Chondrocyte (in vitro differentiated cells): ENCODE measurements at regions not wholly inside any gene's neighbourhood (a gene's known extent, or its start where the extent isn't known, plus 50 kb on each side); places are given as distances from the start of the nearest gene placed in this dataset.
"Not testable (repeated sequence)": the region's sequence is repeated elsewhere in the genome, so short reads cannot be mapped to it uniquely, and the experiment has no call there.

Experiments used
- DNase-seq: peaks from one replicate; pipeline ENCODE4 v3.0.0; 2021; ENCODE audit warnings: mixed read lengths, low spot score
- H3K27ac Mint-ChIP-seq: one replicate; pipeline ENCODE4 v1.8.0; 2021; ENCODE audit warnings: mild to moderate bottlenecking, moderate library complexity, mixed read lengths; ENCODE audit not compliant: unreplicated experiment
- H3K27me3 Mint-ChIP-seq: 2 replicates; pipeline ENCODE4 v1.8.0; 2021; ENCODE audit warnings: low read depth, mixed read lengths
- H3K36me3 Mint-ChIP-seq: 2 replicates; pipeline ENCODE4 v1.8.0; 2021; ENCODE audit warnings: low read depth, mixed read lengths
- H3K4me1 Mint-ChIP-seq: 2 replicates; pipeline ENCODE4 v1.8.0; 2021; ENCODE audit warnings: low read depth, mild to moderate bottlenecking, mixed read lengths
- H3K4me3 Mint-ChIP-seq: one replicate; pipeline ENCODE4 v1.8.0; 2021; ENCODE audit warnings: mild to moderate bottlenecking, moderate library complexity, mixed read lengths; ENCODE audit not compliant: unreplicated experiment
- H3K9me3 Mint-ChIP-seq: 2 replicates; pipeline ENCODE4 v1.8.0; 2021; ENCODE audit warnings: low read depth, mixed read lengths
- CTCF ChIP-seq: fragments of 200-600 bp; sonication (generic); IDR thresholded peaks from 2 replicates; pipeline ENCODE4 v1.5.0; 2021; ENCODE audit warnings: antibody characterized with exemption, mild to moderate bottlenecking, moderate library complexity

- peaks cover 3% of the 10 kb centered on the region for H3K4me1 Mint-ChIP-seq
- H3K9me3 Mint-ChIP-seq: no peaks in the 10 kb centered on the region
- no peaks in the 10 kb centered on the region for H3K36me3 Mint-ChIP-seq
- no peak overlapping the region for H3K27ac Mint-ChIP-seq
- H3K27me3 Mint-ChIP-seq: peaks cover 2% of the 10 kb centered on the region
- no peak for TF ChIP-seq CTCF
- no peak for DNase-seq
- H3K4me3 Mint-ChIP-seq: no peak overlapping the region
These were observed 92.1 kb downstream of the TMEM18 start for GRCh38 chr2:584863-585823.

DNA sequence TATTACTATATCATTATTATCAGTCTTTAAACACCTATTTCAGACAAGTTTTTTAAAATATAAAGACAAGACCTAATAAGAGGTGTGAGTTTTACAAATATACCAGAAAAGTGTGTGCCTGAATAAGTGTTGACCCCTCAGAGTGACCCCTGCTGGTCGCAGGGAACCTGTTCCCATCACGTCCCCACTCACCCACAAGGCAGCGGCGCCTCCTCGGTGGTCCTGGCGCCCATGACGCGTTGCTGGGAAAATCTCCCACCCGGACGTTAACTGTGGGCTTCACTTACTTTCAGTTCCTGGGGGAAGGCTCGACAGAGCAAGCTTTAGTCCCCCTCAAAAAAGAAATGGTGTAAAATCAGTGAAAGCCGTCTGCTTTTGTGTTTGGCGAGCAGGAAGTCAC, 93.5 kb downstream of the TMEM18 start:
- Mint-ChIP-seq H3K9me3 (no peaks in the 10 kb centered on the region), H3K4me3 (no peak overlapping the region), H3K27me3 (peaks cover 2% of the 10 kb centered on the region)

DNA sequence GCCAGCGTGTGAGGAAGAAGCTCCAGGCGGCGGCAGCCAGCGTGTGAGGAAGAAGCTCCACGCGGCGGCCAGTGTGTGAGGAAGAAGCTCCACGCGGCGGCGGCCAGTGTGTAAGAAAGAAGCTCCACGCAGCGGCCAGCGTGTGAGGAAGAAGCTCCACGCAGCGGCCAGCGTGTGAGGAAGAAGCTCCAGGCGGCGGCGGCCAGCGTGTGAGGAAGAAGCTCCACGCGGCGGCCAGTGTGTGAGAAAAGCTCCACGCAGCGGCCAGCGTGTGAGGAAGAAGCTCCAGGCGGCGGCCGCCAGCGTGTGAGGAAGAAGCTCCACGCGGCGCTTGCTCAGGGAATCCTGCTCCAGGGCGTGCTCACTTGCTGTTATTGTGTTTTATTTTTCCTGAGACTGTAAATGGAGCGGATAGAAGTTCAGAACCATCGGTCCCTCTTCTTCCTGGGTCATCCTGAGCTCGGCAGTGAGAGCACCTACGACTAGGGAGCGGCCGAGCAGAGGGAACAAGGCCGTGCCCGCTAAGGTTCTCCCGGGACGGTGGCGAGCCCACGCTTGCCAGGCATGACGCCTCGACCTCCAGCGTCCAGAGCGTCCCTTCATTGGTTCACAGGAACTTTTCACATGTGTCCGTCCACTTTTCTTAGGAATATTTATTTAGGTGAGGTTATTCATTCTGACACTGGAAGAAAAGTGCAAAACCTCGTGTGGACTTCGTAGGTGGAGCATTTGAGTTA, 94.2 kb downstream of the TMEM18 start:
- no peak for TF ChIP-seq CTCF
- Mint-ChIP-seq H3K27ac (no peak overlapping the region), H3K9me3 (no peaks in the 10 kb centered on the region), H3K4me3 (no peak overlapping the region), H3K27me3 (peaks cover 2% of the 10 kb centered on the region), H3K36me3 (no peaks in the 10 kb centered on the region), H3K4me1 (peaks cover 3% of the 10 kb centered on the region)
- DNase-seq: no peak

More for the DNA sequence above, 93.5 kb downstream of the TMEM18 start:
- peak; percentile 12 for TF ChIP-seq CTCF
- no peak for DNase-seq
- no peak overlapping the region for H3K27ac Mint-ChIP-seq
- H3K4me1 Mint-ChIP-seq: peaks cover 3% of the 10 kb centered on the region
- H3K36me3 Mint-ChIP-seq: no peaks in the 10 kb centered on the region

DNA sequence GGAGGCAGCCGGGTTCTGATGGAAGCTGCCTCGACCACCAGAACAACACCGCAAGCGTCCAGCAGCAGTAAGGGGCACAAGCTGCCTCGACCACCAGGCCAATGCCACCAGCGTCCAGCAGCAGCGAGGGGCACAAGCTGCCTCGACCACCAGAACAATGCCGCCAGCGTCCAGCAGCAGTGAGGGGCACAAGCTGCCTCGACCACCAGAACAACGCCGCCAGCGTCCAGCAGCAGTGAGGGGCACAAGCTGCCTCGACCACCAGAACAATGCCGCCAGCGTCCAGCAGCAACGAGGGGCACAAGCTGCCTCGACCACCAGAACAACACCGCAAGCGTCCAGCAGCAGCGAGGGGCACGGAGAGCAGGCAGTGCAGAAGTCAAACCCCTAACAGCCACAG, 94.9 kb downstream of the TMEM18 start:
- H3K9me3 Mint-ChIP-seq, H3K27ac Mint-ChIP-seq, DNase-seq, H3K27me3 Mint-ChIP-seq, H3K4me3 Mint-ChIP-seq, H3K4me1 Mint-ChIP-seq, H3K36me3 Mint-ChIP-seq: not testable (repeated sequence)

DNA sequence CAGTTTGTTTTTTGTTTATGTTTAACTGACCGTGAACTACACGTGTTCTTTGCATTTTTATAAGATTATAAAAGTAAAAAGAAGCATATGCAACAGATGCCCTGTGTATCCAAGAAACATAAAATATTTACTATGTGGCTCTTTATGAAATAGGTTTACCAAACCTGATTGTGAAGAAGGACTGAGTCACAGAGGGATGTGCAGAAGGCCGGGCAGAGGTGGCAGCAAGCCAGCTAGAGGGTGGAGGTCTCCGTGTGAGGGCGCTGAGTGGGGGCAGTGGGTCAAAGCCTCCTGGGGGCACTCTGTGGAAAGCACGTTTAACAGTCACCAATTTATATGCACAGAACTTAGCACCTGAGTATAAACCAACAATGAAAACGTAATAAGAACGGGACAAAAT, 97.2 kb downstream of the TMEM18 start:
- no peak for DNase-seq
- H3K36me3 Mint-ChIP-seq: peaks cover 7% of the 10 kb centered on the region
- H3K27ac Mint-ChIP-seq: no peak overlapping the region
- peaks cover 18% of the 10 kb centered on the region for H3K9me3 Mint-ChIP-seq
- TF ChIP-seq CTCF: no peak
- no peaks in the 10 kb centered on the region for H3K4me1 Mint-ChIP-seq
- H3K4me3 Mint-ChIP-seq: no peak overlapping the region
- peaks cover 2% of the 10 kb centered on the region for H3K27me3 Mint-ChIP-seq
